Testis (tissue), 2 donors: ENCODE measurements at regions not wholly inside any gene's neighbourhood (a gene's known extent, or its start where the extent isn't known, plus 50 kb on each side); places are given as distances from the start of the nearest gene placed in this dataset.

ENCODE experiments used
- CTCF ChIP-seq, 3 experiments: fragments of 450-650 bp in 2 of 3; fragments of 200-600 bp in 1 of 3; sonication (generic) in 1 of 3; IDR thresholded peaks; one replicate each; pipeline ENCODE4 v1.5.1; 2016 to 2019; ENCODE audit warnings: antibody characterized with exemption in 3 of 3, mild to moderate bottlenecking in 2 of 3, moderate library complexity in 1 of 3
- POLR2A ChIP-seq: fragments of 450-650 bp; IDR thresholded peaks from one replicate; pipeline ENCODE4 v1.6.1; 2017; ENCODE audit warnings: antibody characterized with exemption, mild to moderate bottlenecking, moderate library complexity

- no peak for TF ChIP-seq CTCF (IDR thresholded peaks at IDR 0.05)
- no peak for TF ChIP-seq POLR2A
Measured at GRCh38 chr5:168147106-168147505, 144.3 kb upstream of the WWC1 start.
